BE2C (cell line): ENCODE measurements at regions not wholly inside any gene's neighbourhood (a gene's known extent, or its start where the extent isn't known, plus 50 kb on each side); places are given as distances from the start of the nearest gene placed in this dataset.

Experiments used
- DNase-seq: peaks from one replicate; pipeline ENCODE4 v3.0.0-alpha.2; 2020
- H3K27me3 ChIP-seq: fragments of 250-450 bp; sonication (Bioruptor Pico); 2 replicates; pipeline ENCODE4 v1.5.1; 2020; ENCODE audit warnings: mild to moderate bottlenecking
- H3K36me3 ChIP-seq: fragments of 250-450 bp; sonication (Bioruptor Pico); 2 replicates; pipeline ENCODE4 v1.5.1; 2020; ENCODE audit warnings: mild to moderate bottlenecking
- H3K4me1 ChIP-seq: fragments of 250-450 bp; sonication (Bioruptor Pico); 2 replicates; pipeline ENCODE4 v1.5.1; 2020
- H3K4me3 ChIP-seq: 2 replicates; pipeline ENCODE4 v1.5.1; 2011; ENCODE audit warnings: low read depth, low read length
- H3K9me3 ChIP-seq: fragments of 250-450 bp; sonication (Bioruptor Pico); 2 replicates; pipeline ENCODE4 v1.5.1; 2020
- CTCF ChIP-seq: IDR thresholded peaks from 2 replicates; pipeline ENCODE4 v1.5.1; 2012; ENCODE audit warnings: mild to moderate bottlenecking, low read depth, low read length

- H3K36me3 ChIP-seq = no peaks in the 10 kb centered on the region
- H3K4me3 ChIP-seq = no peak overlapping the region
- H3K4me1 ChIP-seq = no peaks in the 10 kb centered on the region
- TF ChIP-seq CTCF = no peak
- no peaks in the 10 kb centered on the region; the same call in 1 of the 2 replicates for H3K9me3 ChIP-seq
- DNase-seq = no peak
- H3K27me3 ChIP-seq = no peaks in the 10 kb centered on the region
Observed at GRCh38 chr1:177793900-177794299, 176.0 kb downstream of the SEC16B start.

GRCh38 chr1:177790566-177790965 is 179.3 kb downstream of the SEC16B start:
- no peaks in the 10 kb centered on the region for H3K27me3 ChIP-seq
- no peak overlapping the region for H3K4me3 ChIP-seq
- H3K4me1 ChIP-seq = no peaks in the 10 kb centered on the region
- H3K9me3 ChIP-seq = no peaks in the 10 kb centered on the region; the same call in 1 of the 2 replicates
- H3K36me3 ChIP-seq = no peaks in the 10 kb centered on the region
- no peak for DNase-seq
- no peak for TF ChIP-seq CTCF

- Histone ChIP-seq H3K36me3 (no peaks in the 10 kb centered on the region), H3K4me1 (no peaks in the 10 kb centered on the region)
Observed at GRCh38 chr1:177789956-177790355, 179.9 kb downstream of the SEC16B start.

GRCh38 chr1:177786176-177786745 is 183.6 kb downstream of the SEC16B start:
- Histone ChIP-seq H3K36me3 (no peaks in the 10 kb centered on the region), H3K9me3 (no peaks in the 10 kb centered on the region), H3K27me3 (no peaks in the 10 kb centered on the region), H3K4me3 (no peak overlapping the region), H3K4me1 (no peaks in the 10 kb centered on the region)
- DNase-seq = no peak
- no peak for TF ChIP-seq CTCF

More at GRCh38 chr1:177789956-177790355, 179.9 kb downstream of the SEC16B start:
- no peak for DNase-seq
- Histone ChIP-seq H3K4me3 (no peak overlapping the region), H3K9me3 (no peaks in the 10 kb centered on the region; the same call in 1 of the 2 replicates), H3K27me3 (no peaks in the 10 kb centered on the region)
- TF ChIP-seq CTCF = no peak

GRCh38 chr1:177784936-177785335 is 184.9 kb downstream of the SEC16B start:
- Histone ChIP-seq H3K4me1 (no peaks in the 10 kb centered on the region), H3K4me3 (no peak overlapping the region), H3K27me3 (no peaks in the 10 kb centered on the region), H3K36me3 (no peaks in the 10 kb centered on the region), H3K9me3 (no peaks in the 10 kb centered on the region)
- TF ChIP-seq CTCF = no peak
- DNase-seq = no peak

GRCh38 chr1:177784409-177784808 is 185.4 kb downstream of the SEC16B start:
- DNase-seq = no peak
- H3K27me3 ChIP-seq = no peaks in the 10 kb centered on the region
- H3K36me3 ChIP-seq = no peaks in the 10 kb centered on the region
- no peaks in the 10 kb centered on the region for H3K9me3 ChIP-seq
- TF ChIP-seq CTCF = no peak
- H3K4me3 ChIP-seq = no peak overlapping the region
- no peaks in the 10 kb centered on the region for H3K4me1 ChIP-seq
